Ascending aorta (tissue), 2 donors: ENCODE measurements at regions not wholly inside any gene's neighbourhood (a gene's known extent, or its start where the extent isn't known, plus 50 kb on each side); places are given as distances from the start of the nearest gene placed in this dataset.
"Not testable (repeated sequence)": the region's sequence is repeated elsewhere in the genome, so short reads cannot be mapped to it uniquely, and the experiment has no call there.

Source experiments
- DNase-seq, 2 donors: peaks; one replicate each; pipeline ENCODE4 v3.0.0-alpha.2; 2019; ENCODE audit warnings: low spot score in 2 of 2
- H3K27ac ChIP-seq, 2 donors: fragments of 200-600 bp; sonication (generic); one replicate each; pipeline ENCODE4 v1.5.1; 2016 to 2017; ENCODE audit warnings: mild to moderate bottlenecking in 1 of 2
- H3K27me3 ChIP-seq: fragments of 200-600 bp; sonication (generic); one replicate; pipeline ENCODE4 v1.5.1; 2017
- H3K36me3 ChIP-seq, 2 donors: fragments of 200-600 bp; sonication (generic); one replicate each; pipeline ENCODE4 v1.5.1; 2016
- H3K4me1 ChIP-seq, 2 donors: fragments of 200-600 bp; sonication (generic); one replicate each; pipeline ENCODE4 v1.5.1; 2016 to 2017; ENCODE audit warnings: mild to moderate bottlenecking in 1 of 2
- H3K4me3 ChIP-seq, 2 donors: fragments of 200-600 bp; sonication (generic); one replicate each; pipeline ENCODE4 v1.5.1; 2016 to 2017; ENCODE audit warnings: mild to moderate bottlenecking in 1 of 2
- H3K9me3 ChIP-seq, 2 donors: fragments of 200-600 bp; sonication (generic); one replicate each; pipeline ENCODE4 v1.5.1; 2016
- CTCF ChIP-seq, 3 experiments: fragments of 200-600 bp in 2 of 3; fragments of 450-650 bp in 1 of 3; sonication (generic) in 2 of 3; IDR thresholded peaks; one replicate each; pipeline ENCODE4 v1.5.1; 2016 to 2019; ENCODE audit warnings: antibody characterized with exemption in 3 of 3, mild to moderate bottlenecking in 1 of 3, moderate library complexity in 1 of 3
- intact Hi-C: fragments of 100-400 bp; cut with DNase I; formaldehyde crosslinking; loops from one replicate; pipeline ENCODE4 v1.15.1; 2023

GRCh38 chr9:87016681-87017080 is 69.4 kb upstream of the GAS1 start:
- no peaks in the 10 kb centered on the region for H3K9me3 ChIP-seq
- no peak overlapping the region for H3K27ac ChIP-seq
- intact Hi-C loops, result no loop called here
- no peaks in the 10 kb centered on the region for H3K27me3 ChIP-seq
- TF ChIP-seq CTCF (IDR thresholded peaks at IDR 0.05), result no peak
- no peaks in the 10 kb centered on the region for H3K36me3 ChIP-seq
- H3K4me3 ChIP-seq, result no peak overlapping the region
- no peaks in the 10 kb centered on the region for H3K4me1 ChIP-seq
- no peak for DNase-seq

GRCh38 chr9:87020169-87020950 is 73.1 kb upstream of the GAS1 start:
- intact Hi-C loops, result no loop called here
- no peak for TF ChIP-seq CTCF (IDR thresholded peaks at IDR 0.05)
- H3K4me3 ChIP-seq, result no peak overlapping the region
- no peaks in the 10 kb centered on the region for H3K36me3 ChIP-seq
- no peak overlapping the region for H3K27ac ChIP-seq
- H3K9me3 ChIP-seq, result no peaks in the 10 kb centered on the region
- no peaks in the 10 kb centered on the region for H3K27me3 ChIP-seq
- no peak for DNase-seq
- H3K4me1 ChIP-seq, result no peaks in the 10 kb centered on the region

GRCh38 chr9:87022178-87022577 is 74.9 kb upstream of the GAS1 start:
- H3K27me3 ChIP-seq, result no peaks in the 10 kb centered on the region
- TF ChIP-seq CTCF (IDR thresholded peaks at IDR 0.05), result no peak
- H3K9me3 ChIP-seq, result no peaks in the 10 kb centered on the region
- intact Hi-C loops, result no loop called here
- H3K36me3 ChIP-seq, result no peaks in the 10 kb centered on the region
- no peak overlapping the region for H3K27ac ChIP-seq
- no peaks in the 10 kb centered on the region for H3K4me1 ChIP-seq
- no peak for DNase-seq
- no peak overlapping the region for H3K4me3 ChIP-seq

GRCh38 chr9:87026204-87026603 is 78.9 kb upstream of the GAS1 start:
- intact Hi-C loops, result no loop called here
- H3K27me3 ChIP-seq, result no peaks in the 10 kb centered on the region
- H3K9me3 ChIP-seq, result no peaks in the 10 kb centered on the region
- DNase-seq, result no peak
- H3K4me1 ChIP-seq, result no peaks in the 10 kb centered on the region
- TF ChIP-seq CTCF (IDR thresholded peaks at IDR 0.05), result no peak
- H3K36me3 ChIP-seq, result no peaks in the 10 kb centered on the region
- H3K4me3 ChIP-seq, result no peak overlapping the region
- H3K27ac ChIP-seq, result no peak overlapping the region

- H3K4me3 ChIP-seq, H3K27me3 ChIP-seq, H3K4me1 ChIP-seq, DNase-seq, H3K9me3 ChIP-seq, H3K27ac ChIP-seq, H3K36me3 ChIP-seq, intact Hi-C loops: not testable (repeated sequence)
Measured at GRCh38 chr9:87028836-87029235, 81.5 kb upstream of the GAS1 start.

GRCh38 chr9:87029905-87030304 is 82.6 kb upstream of the GAS1 start:
- H3K27ac ChIP-seq, result no peak overlapping the region

More at GRCh38 chr9:87029905-87030304, 82.6 kb upstream of the GAS1 start:
- H3K4me1 ChIP-seq, result peaks cover 6 to 15% of the 10 kb centered on the region in 2 donors
- H3K9me3 ChIP-seq, result no peaks in the 10 kb centered on the region
- no peaks in the 10 kb centered on the region for H3K36me3 ChIP-seq
- H3K4me3 ChIP-seq, result no peak overlapping the region
- no peak for DNase-seq
- intact Hi-C loops, result no loop called here
- H3K27me3 ChIP-seq, result no peaks in the 10 kb centered on the region
- TF ChIP-seq CTCF (IDR thresholded peaks at IDR 0.05), result no peak
